B cell (primary cell): ENCODE measurements at regions not wholly inside any gene's neighbourhood (a gene's known extent, or its start where the extent isn't known, plus 50 kb on each side); places are given as distances from the start of the nearest gene placed in this dataset.

ENCODE experiments used
- ATAC-seq: fragments of 200-7000 bp; cut with Tn5 transposase; one replicate; pipeline ENCODE4 v1.10.0; 2021; ENCODE audit warnings: low read depth, mild to moderate bottlenecking, moderate number of reproducible peaks, moderate library complexity
- CTCF ChIA-PET: fragments of 350-600 bp; sonication (Branson Sonifier 250); formaldehyde crosslinking; loops from one replicate; lab custom pipeline; 2021; ENCODE audit warnings: antibody characterized with exemption, inconsistent platforms; lab: Charles Lee
- POLR2A ChIA-PET: fragments of 350-600 bp; sonication (Branson Sonifier 250); formaldehyde crosslinking; loops from one replicate; lab custom pipeline; 2021; ENCODE audit warnings: antibody characterized with exemption; lab: Charles Lee
- DNase-seq: peaks from one replicate; pipeline ENCODE4 v3.0.0; 2013
- H2AFZ ChIP-seq: 2 replicates; pipeline ENCODE4 v1.6.1; 2012; ENCODE audit warnings: mild to moderate bottlenecking, low read depth, low read length; ENCODE audit not compliant: insufficient read depth, poor library complexity, severe bottlenecking
- H3K27ac ChIP-seq, 2 donors: 1 replicate in 1 of 2; 2 replicates in 1 of 2; pipeline ENCODE4 v1.5.1; 2012 to 2013; ENCODE audit warnings: low read length in 2 of 2, mild to moderate bottlenecking in 2 of 2, moderate library complexity in 1 of 2
- H3K27me3 ChIP-seq, 4 experiments: fragments of 200-600 bp in 1 of 4; sonication (generic) in 1 of 4; replicated peaks in 1 of 4; 1 replicate in 2 of 4; 2 replicates in 2 of 4; pipeline versions ENCODE4 v1.6.1 to v1.7.0; 2013 to 2016; ENCODE audit warnings: low read length in 3 of 4, mild to moderate bottlenecking in 2 of 4, mixed read lengths in 1 of 4, moderate library complexity in 1 of 4; ENCODE audit not compliant: insufficient read depth in 4 of 4, control insufficient read depth in 3 of 4; ENCODE audit errors: control extremely low read depth in 1 of 4
- H3K36me3 ChIP-seq, 2 experiments: replicated peaks in 1 of 2; 1 replicate in 1 of 2; 2 replicates in 1 of 2; pipeline versions ENCODE4 v1.6.1 to v1.7.1; 2013; ENCODE audit warnings: low read length in 1 of 2; ENCODE audit not compliant: insufficient read depth in 2 of 2, control insufficient read depth in 1 of 2; ENCODE audit errors: control extremely low read depth in 1 of 2, extremely low read depth in 1 of 2
- H3K4me1 ChIP-seq, 2 donors: fragments of 200-600 bp in 1 of 2; sonication (generic) in 1 of 2; 1 replicate in 1 of 2; 2 replicates in 1 of 2; pipeline versions ENCODE4 v1.5.1 to v1.6.1; 2013 to 2017; ENCODE audit warnings: low read length in 2 of 2; ENCODE audit not compliant: control insufficient read depth in 2 of 2, insufficient read depth in 2 of 2
- H3K4me2 ChIP-seq: replicated peaks from 2 replicates; pipeline ENCODE3; 2012; ENCODE audit warnings: mild to moderate bottlenecking, low read depth, low read length; ENCODE audit not compliant: poor library complexity, severe bottlenecking
- H3K4me3 ChIP-seq, 5 experiments: fragments of 200-600 bp in 1 of 5; sonication (generic) in 1 of 5; 1 replicate in 3 of 5; 2 replicates in 2 of 5; pipeline versions ENCODE4 v1.5.1 to v1.7.0; 2011 to 2016; ENCODE audit warnings: low read length in 4 of 5, mild to moderate bottlenecking in 4 of 5, low read depth in 2 of 5, control low read depth in 1 of 5, moderate library complexity in 1 of 5; ENCODE audit not compliant: insufficient read depth in 1 of 5; ENCODE audit errors: control extremely low read depth in 1 of 5, extremely low read depth in 1 of 5
- H3K79me2 ChIP-seq: fragments of 200-600 bp; sonication (generic); one replicate; pipeline ENCODE4 v1.6.0; 2016; ENCODE audit warnings: low read length; ENCODE audit not compliant: control insufficient read depth, insufficient read depth
- H3K9ac ChIP-seq: fragments of 200-600 bp; sonication (generic); 2 replicates; pipeline ENCODE4 v1.6.1; 2017; ENCODE audit warnings: mild to moderate bottlenecking, low read length, moderate library complexity
- H3K9me3 ChIP-seq, 3 donors: one replicate each; pipeline versions ENCODE4 v1.6.1 to v1.7.1; 2013; ENCODE audit warnings: low read length in 2 of 3; ENCODE audit not compliant: control insufficient read depth in 2 of 3, insufficient read depth in 1 of 3; ENCODE audit errors: control extremely low read depth in 1 of 3
- H4K20me1 ChIP-seq: 2 replicates; pipeline ENCODE4 v1.6.0; 2012; ENCODE audit warnings: mild to moderate bottlenecking, low read length; ENCODE audit not compliant: insufficient read depth, control insufficient read depth, poor library complexity, severe bottlenecking
- H3K27ac Mint-ChIP-seq: one replicate; pipeline ENCODE4 v1.8.0; 2021; ENCODE audit warnings: mixed read lengths
- H3K27me3 Mint-ChIP-seq: one replicate; pipeline ENCODE4 v1.8.0; 2021; ENCODE audit warnings: mixed read lengths
- H3K4me1 Mint-ChIP-seq: one replicate; pipeline ENCODE4 v1.8.0; 2021; ENCODE audit warnings: mixed read lengths
- H3K4me3 Mint-ChIP-seq: one replicate; pipeline ENCODE4 v1.8.0; 2021; ENCODE audit warnings: mixed read lengths
- H3K9me3 Mint-ChIP-seq: one replicate; pipeline ENCODE4 v1.8.0; 2022; ENCODE audit warnings: mixed read lengths; ENCODE audit not compliant: insufficient read depth
- EZH2 ChIP-seq: IDR thresholded peaks from 2 replicates; pipeline ENCODE4 v1.6.1; 2012; ENCODE audit warnings: borderline replicate concordance, low read depth, mild to moderate bottlenecking, moderate library complexity, low read length; ENCODE audit not compliant: insufficient read depth, poor library complexity, severe bottlenecking
- WGBS: methylation state at CpG from one replicate; pipeline ENCODE4 v1.1.5; 2013; ENCODE audit warnings: missing lambda C conversion rate; ENCODE audit not compliant: insufficient coverage; 5-methylcytosine and 5-hydroxymethylcytosine counted together
- intact Hi-C: fragments of 100-400 bp; cut with micrococcal nuclease; formaldehyde crosslinking; loops from one replicate; pipeline ENCODE4 v1.10.0; 2022
- TF ChIP-seq, protein P1 (sequence below): fragments of 200-600 bp; IDR thresholded peaks from one replicate; pipeline ENCODE4 v1.8.0; 2022; ENCODE audit warnings: antibody characterized with exemption, mild to moderate bottlenecking

DNA sequence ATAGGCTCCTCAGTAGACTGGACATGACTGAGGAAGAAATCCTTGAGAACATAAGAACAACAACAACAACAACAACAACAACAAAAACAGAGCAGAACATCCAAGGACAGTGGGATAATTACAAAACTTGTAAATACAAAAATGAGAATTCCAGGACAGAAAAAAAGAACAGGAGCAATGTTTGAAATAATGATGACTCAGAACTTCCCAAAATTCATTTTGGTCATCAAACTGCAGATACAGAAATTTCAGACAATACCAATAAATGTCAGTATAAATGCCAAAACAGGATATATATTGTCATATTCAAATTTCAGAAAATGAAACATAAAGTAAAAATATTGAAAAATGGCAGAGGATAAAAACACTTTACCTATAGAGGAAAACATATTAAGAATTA, 259.0 kb downstream of the TRIM36 start:
- ATAC-seq = no peak
- POLR2A ChIA-PET = no interaction called here

DNA sequence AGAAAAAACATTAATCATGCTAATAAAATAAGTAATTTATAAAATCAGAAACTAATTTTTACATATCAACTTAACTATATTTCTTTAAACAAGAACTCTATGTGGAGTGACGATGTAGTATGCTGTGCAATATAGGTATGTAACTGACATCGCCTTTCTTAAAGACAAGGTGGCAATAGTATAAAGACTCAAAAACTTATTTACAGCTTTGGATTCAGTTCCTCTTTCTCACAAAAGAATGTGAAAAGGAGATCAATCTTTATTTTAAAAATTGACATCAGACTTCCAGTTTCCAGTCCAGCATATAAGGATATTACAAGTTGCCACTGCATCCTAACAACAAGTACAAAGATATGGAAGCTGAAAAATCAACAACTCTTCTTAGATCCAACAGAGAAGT, 260.3 kb downstream of the TRIM36 start:
- DNase-seq (no peak), ATAC-seq (no peak)
- Mint-ChIP-seq H3K4me3 (no peak overlapping the region), H3K27ac (no peak overlapping the region), H3K9me3 (peaks cover 10% of the 10 kb centered on the region), H3K27me3 (no peaks in the 10 kb centered on the region), H3K4me1 (peaks cover 6% of the 10 kb centered on the region)
- Histone ChIP-seq H4K20me1 (no peaks in the 10 kb centered on the region), H3K4me3 (no peak overlapping the region), H3K4me2 (no peak overlapping the region), H3K4me1 (no peaks in the 10 kb centered on the region), H3K9ac (no peak overlapping the region), H2AFZ (no peak overlapping the region), H3K27me3 (no peaks in the 10 kb centered on the region), H3K27ac (no peak overlapping the region), H3K9me3 (peaks cover 0 to 10% (median 8%) of the 10 kb centered on the region in 3 donors), H3K79me2 (no peaks in the 10 kb centered on the region), H3K36me3 (no peaks in the 10 kb centered on the region)
- ChIA-PET POLR2A (no interaction called here), CTCF (no interaction called here)
- TF ChIP-seq EZH2 = no peak
- TF ChIP-seq, protein P1, sequence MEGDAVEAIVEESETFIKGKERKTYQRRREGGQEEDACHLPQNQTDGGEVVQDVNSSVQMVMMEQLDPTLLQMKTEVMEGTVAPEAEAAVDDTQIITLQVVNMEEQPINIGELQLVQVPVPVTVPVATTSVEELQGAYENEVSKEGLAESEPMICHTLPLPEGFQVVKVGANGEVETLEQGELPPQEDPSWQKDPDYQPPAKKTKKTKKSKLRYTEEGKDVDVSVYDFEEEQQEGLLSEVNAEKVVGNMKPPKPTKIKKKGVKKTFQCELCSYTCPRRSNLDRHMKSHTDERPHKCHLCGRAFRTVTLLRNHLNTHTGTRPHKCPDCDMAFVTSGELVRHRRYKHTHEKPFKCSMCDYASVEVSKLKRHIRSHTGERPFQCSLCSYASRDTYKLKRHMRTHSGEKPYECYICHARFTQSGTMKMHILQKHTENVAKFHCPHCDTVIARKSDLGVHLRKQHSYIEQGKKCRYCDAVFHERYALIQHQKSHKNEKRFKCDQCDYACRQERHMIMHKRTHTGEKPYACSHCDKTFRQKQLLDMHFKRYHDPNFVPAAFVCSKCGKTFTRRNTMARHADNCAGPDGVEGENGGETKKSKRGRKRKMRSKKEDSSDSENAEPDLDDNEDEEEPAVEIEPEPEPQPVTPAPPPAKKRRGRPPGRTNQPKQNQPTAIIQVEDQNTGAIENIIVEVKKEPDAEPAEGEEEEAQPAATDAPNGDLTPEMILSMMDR = no peak
- intact Hi-C loops = no loop called here
- no CpG with 5 or more reads among the region's 2 CpGs for WGBS

More for the DNA sequence above, 259.0 kb downstream of the TRIM36 start:
- Mint-ChIP-seq H3K4me1 (peaks cover 6% of the 10 kb centered on the region), H3K4me3 (no peak overlapping the region), H3K9me3 (peaks cover 12% of the 10 kb centered on the region), H3K27me3 (no peaks in the 10 kb centered on the region), H3K27ac (no peak overlapping the region)
- H3K27ac ChIP-seq = no peak overlapping the region
- H3K79me2 ChIP-seq = no peaks in the 10 kb centered on the region
- H3K9ac ChIP-seq = no peak overlapping the region
- CTCF ChIA-PET = no interaction called here
- H3K36me3 ChIP-seq = no peaks in the 10 kb centered on the region
- no peaks in the 10 kb centered on the region for H3K27me3 ChIP-seq
- no peaks in the 10 kb centered on the region for H4K20me1 ChIP-seq
- peaks cover 0 to 4% (median 2%) of the 10 kb centered on the region in 3 donors for H3K9me3 ChIP-seq
- intact Hi-C loops = no loop called here
- H3K4me2 ChIP-seq = no peak overlapping the region
- H2AFZ ChIP-seq = no peak overlapping the region
- H3K4me3 ChIP-seq = no peak overlapping the region
- no peaks in the 10 kb centered on the region for H3K4me1 ChIP-seq
- TF ChIP-seq EZH2 = no peak
- TF ChIP-seq, protein P1 = no peak
- DNase-seq = no peak
